ENCODE measurements at regions not wholly inside any gene's neighbourhood (a gene's known extent, or its start where the extent isn't known, plus 50 kb on each side); places are given as distances from the start of the nearest gene placed in this dataset. TPM values are rescaled to one million over a fixed set of nuclear protein-coding genes. Genes with fewer than 3 reads are reported as not detected.

GRCh38 chr5:79850316-79850822 is 140.7 kb downstream of the MTX3 start:
- no peak for ATAC-seq (ENCODE audit: low FRiP score)
- TF ChIP-seq CTCF (IDR thresholded peaks at IDR 0.05), result no peak
- no peak for DNase-seq (ENCODE audit: low spot score)

GRCh38 chr5:79849486-79850315 is 141.4 kb downstream of the MTX3 start:
- TF ChIP-seq CTCF (IDR thresholded peaks at IDR 0.05), result no peak
- no peak for ATAC-seq (ENCODE audit: low FRiP score)

More at GRCh38 chr5:79849486-79850315, 141.4 kb downstream of the MTX3 start:
- no peak for DNase-seq (ENCODE audit: low spot score)

Small RNA genes in the stretch of these regions (small RNA-seq; reads per million reads assigned to genes)
- not detected for gene AC008496.1

All from omental fat pad (tissue), 3 donors.